H9 (cell line): ENCODE measurements at regions not wholly inside any gene's neighbourhood (a gene's known extent, or its start where the extent isn't known, plus 50 kb on each side); places are given as distances from the start of the nearest gene placed in this dataset.

Experiments used
- DNase-seq: peaks from one replicate; pipeline ENCODE4 v3.0.0-alpha.2; 2017
- H2AFZ ChIP-seq: one replicate; pipeline ENCODE4 v1.6.1; 2013; ENCODE audit warnings: mild to moderate bottlenecking, low read length, control low read depth, moderate library complexity
- H2AK5ac ChIP-seq: 2 replicates; pipeline ENCODE4 v1.6.1; 2013; ENCODE audit warnings: low read length, control low read depth, mixed read lengths; ENCODE audit not compliant: insufficient read length
- H2BK120ac ChIP-seq: one replicate; pipeline ENCODE4 v1.6.1; 2013; ENCODE audit warnings: low read depth, mild to moderate bottlenecking, low read length, control low read depth, inconsistent platforms; ENCODE audit not compliant: poor library complexity, severe bottlenecking
- H2BK12ac ChIP-seq: 2 replicates; pipeline ENCODE4 v1.6.1; 2013; ENCODE audit warnings: low read length, control low read depth, mixed read lengths, low read depth; ENCODE audit not compliant: insufficient read length
- H2BK15ac ChIP-seq: 2 replicates; pipeline ENCODE4 v1.6.1; 2013; ENCODE audit warnings: low read depth, low read length, control low read depth
- H2BK20ac ChIP-seq: one replicate; pipeline ENCODE4 v1.6.1; 2013; ENCODE audit warnings: low read depth, mild to moderate bottlenecking, low read length, control low read depth, inconsistent platforms; ENCODE audit not compliant: poor library complexity, severe bottlenecking
- H2BK5ac ChIP-seq: 2 replicates; pipeline ENCODE4 v1.6.1; 2013; ENCODE audit warnings: low read length, control low read depth, mixed read lengths; ENCODE audit not compliant: insufficient read length
- H3K14ac ChIP-seq: 2 replicates; pipeline ENCODE4 v1.6.1; 2013; ENCODE audit warnings: low read length, control low read depth; ENCODE audit not compliant: insufficient read depth
- H3K18ac ChIP-seq: 2 replicates; pipeline ENCODE4 v1.6.1; 2013; ENCODE audit warnings: low read depth, mild to moderate bottlenecking, mixed read lengths, low read length, control low read depth; ENCODE audit not compliant: insufficient read length
- H3K23ac ChIP-seq: 2 replicates; pipeline ENCODE4 v1.6.1; 2013; ENCODE audit warnings: low read length, control low read depth, mixed read lengths, low read depth; ENCODE audit not compliant: insufficient read length
- H3K23me2 ChIP-seq: 2 replicates; pipeline ENCODE4 v1.6.1; 2013; ENCODE audit warnings: low read depth, mild to moderate bottlenecking, mixed read lengths, low read length, control low read depth; ENCODE audit not compliant: insufficient read length, poor library complexity, severe bottlenecking
- H3K27ac ChIP-seq: 2 replicates; pipeline ENCODE4 v1.5.1; 2013; ENCODE audit warnings: low read length, control low read depth, mixed read lengths, low read depth; ENCODE audit not compliant: insufficient read length
- H3K27me3 ChIP-seq: 2 replicates; pipeline ENCODE4 v1.6.1; 2013; ENCODE audit warnings: low read length, control low read depth, inconsistent platforms; ENCODE audit not compliant: insufficient read depth
- H3K4ac ChIP-seq: 2 replicates; pipeline ENCODE4 v1.6.1; 2013; ENCODE audit warnings: low read depth, mild to moderate bottlenecking, control low read depth, inconsistent platforms, low read length, moderate library complexity
- H3K4me1 ChIP-seq: 2 replicates; pipeline ENCODE4 v1.6.1; 2013; ENCODE audit warnings: low read length, control low read depth, inconsistent platforms; ENCODE audit not compliant: insufficient read depth
- H3K4me2 ChIP-seq: 2 replicates; pipeline ENCODE4 v1.6.1; 2013; ENCODE audit warnings: low read length, control low read depth, mixed read lengths; ENCODE audit not compliant: insufficient read length, insufficient read depth
- H3K56ac ChIP-seq: 2 replicates; pipeline ENCODE4 v1.6.1; 2013; ENCODE audit warnings: low read depth, mild to moderate bottlenecking, mixed read lengths, low read length, control low read depth; ENCODE audit not compliant: insufficient read length
- H3K79me1 ChIP-seq: 2 replicates; pipeline ENCODE4 v1.6.1; 2013; ENCODE audit warnings: low read depth, mild to moderate bottlenecking, moderate library complexity, low read length, control low read depth, inconsistent platforms; ENCODE audit not compliant: insufficient read depth, poor library complexity, severe bottlenecking
- H3K79me2 ChIP-seq: 2 replicates; pipeline ENCODE4 v1.6.1; 2013; ENCODE audit warnings: low read length, control low read depth, inconsistent platforms; ENCODE audit not compliant: insufficient read depth
- H3K9ac ChIP-seq: 2 replicates; pipeline ENCODE4 v1.6.1; 2013; ENCODE audit warnings: low read length, control low read depth, mixed read lengths; ENCODE audit not compliant: insufficient read length; ENCODE audit errors: extremely low read depth
- H3K9me3 ChIP-seq: one replicate; pipeline ENCODE4 v1.6.1; 2013; ENCODE audit warnings: low read depth, low read length, inconsistent platforms; ENCODE audit not compliant: control insufficient read depth
- H3T11ph ChIP-seq: one replicate; pipeline ENCODE4 v1.6.1; 2013; ENCODE audit warnings: mild to moderate bottlenecking, low read length, control low read depth, inconsistent platforms
- H4K20me1 ChIP-seq: one replicate; pipeline ENCODE4 v1.6.1; 2013; ENCODE audit not compliant: control insufficient read depth, insufficient read length, insufficient read depth
- H4K5ac ChIP-seq: 2 replicates; pipeline ENCODE4 v1.6.1; 2013; ENCODE audit warnings: low read depth, mild to moderate bottlenecking, mixed read lengths, low read length, control low read depth; ENCODE audit not compliant: insufficient read length
- H4K8ac ChIP-seq: replicated peaks from 2 replicates; pipeline ENCODE4 v1.6.1; 2013; ENCODE audit warnings: low read length, control low read depth, mixed read lengths, low read depth; ENCODE audit not compliant: insufficient read length
- H4K91ac ChIP-seq: 2 replicates; pipeline ENCODE4 v1.6.1; 2013; ENCODE audit warnings: low read depth, mild to moderate bottlenecking, moderate library complexity, mixed read lengths, low read length, control low read depth; ENCODE audit not compliant: insufficient read length
- H3K27ac Mint-ChIP-seq, 3 experiments: 2 replicates in 2 of 3; 3 replicates in 1 of 3; pipeline ENCODE4 v1.8.0; 2020 to 2021; ENCODE audit warnings: mixed read lengths in 3 of 3, mild to moderate bottlenecking in 1 of 3, moderate library complexity in 1 of 3
- H3K27me3 Mint-ChIP-seq: 2 replicates; pipeline ENCODE4 v1.8.0; 2021; ENCODE audit warnings: low read depth, mild to moderate bottlenecking, moderate library complexity, mixed read lengths
- H3K36me3 Mint-ChIP-seq, 3 experiments: 2 replicates in 2 of 3; 3 replicates in 1 of 3; pipeline ENCODE4 v1.8.0; 2020 to 2021; ENCODE audit warnings: low read depth in 3 of 3, mixed read lengths in 3 of 3; ENCODE audit not compliant: insufficient read depth in 1 of 3
- H3K4me1 Mint-ChIP-seq, 2 experiments: 2 replicates each; pipeline ENCODE4 v1.8.0; 2020; ENCODE audit warnings: mixed read lengths in 2 of 2
- H3K4me3 Mint-ChIP-seq, 2 experiments: 2 replicates in 1 of 2; 3 replicates in 1 of 2; pipeline ENCODE4 v1.8.0; 2020 to 2021; ENCODE audit warnings: mild to moderate bottlenecking in 2 of 2, mixed read lengths in 2 of 2, moderate library complexity in 1 of 2
- H3K9me3 Mint-ChIP-seq, 2 experiments: 2 replicates in 1 of 2; 3 replicates in 1 of 2; pipeline ENCODE4 v1.8.0; 2020; ENCODE audit warnings: mild to moderate bottlenecking in 2 of 2, mixed read lengths in 2 of 2, moderate library complexity in 1 of 2
- WGBS: extraction: QIAGEN DNeasy Blood & Tissue Kit; methylation state at CpG from one replicate; pipeline ENCODE4 v1.1.7; 2013; ENCODE audit warnings: missing lambda C conversion rate, low lambda C conversion rate, mixed read lengths; ENCODE audit not compliant: insufficient read length; ENCODE audit errors: extremely low coverage; 5-methylcytosine and 5-hydroxymethylcytosine counted together
- TF ChIP-seq, protein P1 (sequence below): fragments of 200-600 bp; sonication (generic); conservative IDR thresholded peaks from 3 replicates; pipeline ENCODE4 v1.8.0; 2021; ENCODE audit warnings: antibody characterized with exemption, mild to moderate bottlenecking

- Histone ChIP-seq H3K23ac (no peak overlapping the region), H4K8ac (no peak overlapping the region), H3K4me2 (no peak overlapping the region), H3K27ac (no peak overlapping the region), H4K91ac (no peak overlapping the region), H2BK5ac (no peak overlapping the region), H4K20me1 (no peaks in the 10 kb centered on the region), H3T11ph (no peak overlapping the region), H2BK120ac (no peak overlapping the region), H2BK12ac (no peak overlapping the region), H2AFZ (no peak overlapping the region), H4K5ac (no peak overlapping the region), H2BK20ac (no peak overlapping the region), H3K9ac (no peak overlapping the region), H3K56ac (no peak overlapping the region), H3K14ac (no peak overlapping the region), H3K9me3 (no peaks in the 10 kb centered on the region), H3K23me2 (no peaks in the 10 kb centered on the region), H3K18ac (no peak overlapping the region), H3K4ac (no peak overlapping the region), H3K27me3 (no peaks in the 10 kb centered on the region), H3K4me1 (no peaks in the 10 kb centered on the region), H3K79me2 (no peaks in the 10 kb centered on the region), H2AK5ac (no peak overlapping the region), H2BK15ac (no peak overlapping the region), H3K79me1 (no peaks in the 10 kb centered on the region)
- peaks cover 33 to 46% of the 10 kb centered on the region in 2 experiments for H3K9me3 Mint-ChIP-seq
- peaks cover 0 to 5% (median 4%) of the 10 kb centered on the region in 3 experiments; a peak in 3 of 7 replicates for H3K36me3 Mint-ChIP-seq
- TF ChIP-seq, protein P1, sequence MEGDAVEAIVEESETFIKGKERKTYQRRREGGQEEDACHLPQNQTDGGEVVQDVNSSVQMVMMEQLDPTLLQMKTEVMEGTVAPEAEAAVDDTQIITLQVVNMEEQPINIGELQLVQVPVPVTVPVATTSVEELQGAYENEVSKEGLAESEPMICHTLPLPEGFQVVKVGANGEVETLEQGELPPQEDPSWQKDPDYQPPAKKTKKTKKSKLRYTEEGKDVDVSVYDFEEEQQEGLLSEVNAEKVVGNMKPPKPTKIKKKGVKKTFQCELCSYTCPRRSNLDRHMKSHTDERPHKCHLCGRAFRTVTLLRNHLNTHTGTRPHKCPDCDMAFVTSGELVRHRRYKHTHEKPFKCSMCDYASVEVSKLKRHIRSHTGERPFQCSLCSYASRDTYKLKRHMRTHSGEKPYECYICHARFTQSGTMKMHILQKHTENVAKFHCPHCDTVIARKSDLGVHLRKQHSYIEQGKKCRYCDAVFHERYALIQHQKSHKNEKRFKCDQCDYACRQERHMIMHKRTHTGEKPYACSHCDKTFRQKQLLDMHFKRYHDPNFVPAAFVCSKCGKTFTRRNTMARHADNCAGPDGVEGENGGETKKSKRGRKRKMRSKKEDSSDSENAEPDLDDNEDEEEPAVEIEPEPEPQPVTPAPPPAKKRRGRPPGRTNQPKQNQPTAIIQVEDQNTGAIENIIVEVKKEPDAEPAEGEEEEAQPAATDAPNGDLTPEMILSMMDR = no peak
- H3K27me3 Mint-ChIP-seq = no peaks in the 10 kb centered on the region; the same call in 1 of the 2 replicates
- whole genome bisulfite sequencing = no CpG with 5 or more reads among the region's 3 CpGs
- no peak for DNase-seq
- no peaks in the 10 kb centered on the region for H3K4me1 Mint-ChIP-seq
- no peak overlapping the region for H3K27ac Mint-ChIP-seq
- H3K4me3 Mint-ChIP-seq = no peak overlapping the region
Measured at GRCh38 chr21:24590261-24590660, 1017.0 kb downstream of the MRPL39 start.
